Lung microvascular endothelial cell (primary cell): ENCODE measurements at regions not wholly inside any gene's neighbourhood (a gene's known extent, or its start where the extent isn't known, plus 50 kb on each side); places are given as distances from the start of the nearest gene placed in this dataset.
"Not testable (repeated sequence)": the region's sequence is repeated elsewhere in the genome, so short reads cannot be mapped to it uniquely, and the experiment has no call there.

ENCODE experiments used
- DNase-seq, 2 donors: peaks; one replicate each; pipeline versions ENCODE4 v3.0.0 to v3.0.0-alpha.2; 2010; ENCODE audit warnings: low read depth in 2 of 2

DNA sequence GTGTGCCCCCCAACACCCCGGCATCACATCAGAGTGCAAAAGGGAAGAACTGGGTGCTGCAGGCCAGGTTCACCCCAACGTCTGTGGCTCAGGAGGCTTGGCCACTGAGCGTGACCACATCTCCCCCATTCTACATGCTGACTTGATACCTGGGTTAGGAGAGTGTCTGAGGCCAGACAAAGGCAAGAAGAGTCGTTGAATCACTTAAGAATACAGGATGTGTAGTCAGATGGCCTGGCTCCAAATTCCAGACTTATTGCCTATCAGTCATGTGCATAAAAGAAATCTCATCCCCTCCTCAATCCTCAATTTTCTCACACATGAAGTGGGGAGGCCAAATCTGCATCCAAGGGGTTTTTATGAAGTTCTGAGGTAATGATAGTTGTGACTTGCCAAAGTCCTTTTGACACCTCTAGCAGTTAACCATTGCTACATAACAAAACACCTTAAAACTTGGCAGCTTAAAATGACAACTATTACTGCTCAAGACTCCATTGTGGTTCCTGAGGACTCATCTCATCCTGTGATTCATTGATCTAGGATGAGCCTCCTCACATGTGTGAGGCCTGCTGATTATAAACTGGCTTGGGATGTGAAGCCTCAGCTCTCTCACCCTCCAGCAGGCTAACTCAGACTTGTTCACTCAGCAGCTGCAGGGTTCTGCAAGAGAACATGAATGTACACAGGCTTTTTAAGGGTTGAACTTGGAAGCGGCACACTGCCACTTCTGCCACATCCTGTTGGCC is 138.8 kb upstream of the TLE3 start:
- peak in 1 of 2 donors; percentile 77 for DNase-seq

DNA sequence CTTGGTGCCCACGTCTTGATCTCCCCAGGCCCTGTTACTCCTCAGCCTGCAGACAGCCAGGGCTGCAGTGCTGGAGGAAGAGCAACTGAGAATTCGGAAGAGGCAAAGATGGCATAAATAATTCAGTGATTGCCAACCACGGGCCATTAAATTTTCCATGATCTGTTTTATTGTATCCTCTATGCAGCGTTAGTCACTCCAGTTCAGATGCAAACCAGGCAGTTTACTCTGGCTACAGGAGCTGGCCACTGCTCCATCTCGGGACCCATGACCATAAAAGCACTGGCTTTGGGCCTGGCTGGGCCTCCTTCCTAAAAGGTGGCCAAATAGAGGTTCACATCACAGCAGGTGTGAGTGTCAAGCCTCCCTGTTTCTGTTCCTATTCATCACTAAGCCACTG is 137.6 kb upstream of the TLE3 start:
- peak in 1 of 2 donors; percentile 27 for DNase-seq

DNA sequence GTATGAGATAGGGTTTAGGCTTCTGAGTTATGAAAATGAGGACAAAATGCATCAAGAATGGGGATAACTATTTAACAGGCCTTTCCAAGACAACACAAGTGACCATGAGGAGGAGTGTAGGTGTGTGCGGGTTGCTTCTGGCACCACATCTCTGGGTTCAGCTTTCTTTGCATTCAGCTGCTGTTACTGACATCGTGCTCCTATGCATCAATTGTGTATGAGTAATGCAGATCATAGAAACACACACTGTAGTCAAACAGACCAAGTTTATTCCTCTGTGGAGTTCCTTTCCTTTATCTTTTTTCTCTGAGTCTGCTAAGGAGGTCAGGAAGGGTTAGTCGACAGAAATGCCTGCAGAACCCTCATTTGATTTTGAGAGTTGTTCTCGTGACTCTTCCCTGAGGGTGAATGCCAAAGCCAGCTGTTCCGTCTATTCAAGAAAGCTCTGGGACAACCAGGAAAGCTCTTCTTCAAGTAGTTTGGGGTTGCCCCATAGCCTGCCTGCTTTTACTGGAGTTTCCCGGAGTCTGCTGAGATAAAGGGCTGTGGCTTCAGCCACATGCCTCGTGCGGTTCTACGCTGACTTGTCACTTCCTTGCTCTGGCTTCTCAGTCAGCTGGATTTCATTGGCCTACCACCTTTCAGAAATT is 136.7 kb upstream of the TLE3 start:
- DNase-seq, result peak in 1 of 2 donors; percentile 44

DNA sequence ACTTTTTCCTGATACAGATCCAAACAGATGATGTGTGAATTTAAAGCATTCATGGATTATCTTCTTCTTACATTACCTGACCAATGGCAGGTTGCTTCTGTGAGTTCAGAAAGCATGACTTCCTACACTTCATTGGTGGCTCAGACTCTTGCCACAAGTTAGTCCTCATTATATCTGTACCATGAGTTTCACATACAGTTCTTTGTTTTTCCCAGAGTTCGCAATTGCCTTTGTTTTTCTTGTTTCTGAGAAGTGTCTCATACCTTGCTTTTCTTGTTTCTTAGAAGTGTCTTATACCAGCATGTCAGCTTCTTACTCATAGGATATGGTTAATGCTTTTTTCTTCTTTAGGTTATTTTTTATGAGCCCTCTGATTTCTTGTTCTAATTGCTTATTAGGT is 133.8 kb upstream of the TLE3 start:
- DNase-seq, result no peak

DNA sequence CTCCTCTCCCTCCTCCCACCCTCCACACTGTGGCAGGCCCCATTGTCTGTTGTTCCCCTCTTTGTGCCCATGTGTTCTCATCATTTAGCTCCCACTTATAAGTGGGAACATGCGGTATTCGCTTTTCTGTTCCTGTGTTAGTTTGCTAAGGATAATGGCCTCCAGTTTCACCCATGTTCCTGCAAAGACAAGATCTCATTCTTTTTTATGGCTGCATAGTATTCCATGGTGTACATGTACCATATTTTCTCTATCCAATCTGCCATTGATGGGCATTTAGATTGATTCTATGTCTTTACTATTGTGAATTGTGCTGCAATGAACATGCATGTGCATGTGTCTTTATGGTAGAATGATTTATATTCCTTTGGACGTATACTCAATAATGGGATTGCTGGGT is 130.2 kb upstream of the TLE3 start:
- not testable (repeated sequence) for DNase-seq

DNA sequence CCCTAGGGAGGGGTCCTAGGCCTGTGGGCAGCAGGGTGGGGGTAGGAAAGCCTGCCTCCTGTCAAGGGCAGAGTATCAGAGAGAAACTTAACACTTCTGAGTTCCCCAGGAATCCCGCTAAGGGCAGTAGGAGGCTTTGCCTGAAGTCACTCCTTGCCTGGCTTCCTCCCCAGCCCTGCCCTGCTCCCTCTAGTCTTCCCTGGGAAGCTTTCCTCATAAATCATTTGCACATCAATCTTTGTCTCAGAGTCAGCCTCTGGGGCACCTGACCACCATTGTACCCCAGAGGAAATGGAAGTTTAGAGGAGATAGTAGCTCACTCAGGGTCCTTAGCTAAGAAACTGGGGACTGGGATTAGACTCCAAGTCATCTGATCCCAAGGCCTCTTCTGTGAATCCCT is 129.4 kb upstream of the TLE3 start:
- DNase-seq, result no peak

DNA sequence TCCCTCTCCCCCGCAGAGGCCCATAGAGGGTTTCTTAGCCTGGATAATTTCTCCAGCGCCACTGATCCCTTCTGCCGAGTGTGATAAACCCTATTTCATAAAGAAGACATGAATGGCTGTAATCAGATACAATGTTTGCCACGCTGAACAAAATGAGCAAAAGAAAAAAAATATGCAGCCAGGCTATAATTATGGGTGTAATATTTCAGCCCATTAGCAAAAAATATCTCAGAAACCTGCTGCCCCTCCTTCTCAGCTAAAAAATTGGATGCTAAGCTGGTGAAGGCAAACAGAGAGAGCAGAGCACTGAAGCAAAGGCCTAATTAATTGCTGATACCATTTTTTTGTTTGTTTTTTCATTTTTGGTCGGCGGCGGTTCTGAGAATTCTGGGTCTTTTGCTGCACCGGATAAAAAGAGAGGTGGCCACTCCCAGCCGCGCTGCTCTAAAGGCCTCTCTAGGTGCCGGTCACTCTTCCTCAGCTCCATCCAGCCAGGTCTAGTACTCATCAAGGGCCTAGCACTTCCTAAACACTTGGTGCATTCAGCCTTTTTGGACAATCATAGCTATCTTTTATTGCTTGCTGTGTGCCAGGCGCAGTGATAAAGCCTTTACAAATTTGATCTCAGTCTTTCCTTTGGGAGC is 128.7 kb upstream of the TLE3 start:
- no peak for DNase-seq

DNA sequence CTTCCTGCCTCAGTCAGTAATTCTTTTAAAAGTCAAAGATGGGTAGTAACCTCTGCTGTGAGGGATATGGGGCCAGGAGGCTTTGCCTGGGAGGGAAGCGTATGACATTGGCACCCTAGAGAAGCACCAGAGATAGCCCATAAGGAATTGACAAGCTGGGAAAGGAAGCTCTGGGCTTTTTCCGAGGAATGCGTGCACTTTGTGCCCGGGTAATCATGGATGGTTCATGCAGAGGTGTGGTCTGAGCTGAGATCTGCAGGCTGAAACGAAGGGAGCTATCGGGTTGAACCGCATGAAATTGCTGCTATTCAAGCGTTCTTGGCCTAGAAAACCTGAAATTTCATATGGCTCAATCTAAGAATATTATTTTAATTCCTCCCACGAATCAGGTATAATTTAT is 127.7 kb upstream of the TLE3 start:
- DNase-seq, result no peak

DNA sequence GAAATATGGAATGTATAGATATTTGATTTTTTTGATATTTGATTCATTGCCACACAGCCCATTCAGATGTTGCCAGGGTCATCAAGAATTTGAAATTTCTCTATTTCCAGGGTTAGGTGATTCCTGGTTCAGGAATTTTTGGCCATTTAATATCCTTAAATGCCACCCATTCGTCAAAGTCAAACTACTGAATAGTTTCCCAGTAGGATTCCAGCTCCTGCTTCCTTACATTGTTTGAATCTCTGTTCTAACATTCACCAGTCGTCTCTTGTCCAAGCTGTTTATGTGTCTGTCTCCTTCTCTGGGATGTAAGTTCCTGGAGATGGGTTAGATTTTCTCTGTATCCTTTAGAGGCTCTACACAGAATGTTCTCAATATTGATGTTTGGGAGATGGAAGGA is 124.9 kb upstream of the TLE3 start:
- peak in 1 of 2 donors; percentile 63 for DNase-seq

DNA sequence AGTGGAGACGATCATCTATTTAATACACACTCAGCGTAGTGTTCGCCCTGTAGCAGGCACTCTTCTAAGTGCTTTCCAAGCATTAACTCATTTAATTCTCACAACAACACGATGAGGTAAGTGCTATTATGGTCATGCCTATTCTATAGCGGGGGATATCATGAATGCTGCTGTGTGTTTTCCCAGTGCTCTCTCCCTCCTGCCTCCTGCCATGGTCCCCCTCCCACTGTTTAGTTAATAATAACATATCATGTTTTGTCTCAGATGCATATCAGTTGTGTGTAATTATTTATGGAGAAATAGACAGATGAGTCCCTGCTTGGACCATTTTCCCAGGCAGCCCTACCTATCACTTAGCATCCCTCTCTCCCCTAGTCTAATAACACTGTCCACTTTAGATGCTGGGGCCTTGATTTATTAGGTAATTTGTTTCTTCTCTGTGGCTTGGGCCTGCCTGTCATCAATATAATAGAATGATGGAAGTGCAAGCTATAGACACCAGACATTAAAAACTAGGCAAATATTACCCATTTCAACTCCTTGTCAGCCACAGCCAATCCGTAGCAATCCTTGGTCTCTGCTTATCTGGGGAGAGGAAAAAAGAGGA is 122.9 kb upstream of the TLE3 start:
- no peak for DNase-seq

DNA sequence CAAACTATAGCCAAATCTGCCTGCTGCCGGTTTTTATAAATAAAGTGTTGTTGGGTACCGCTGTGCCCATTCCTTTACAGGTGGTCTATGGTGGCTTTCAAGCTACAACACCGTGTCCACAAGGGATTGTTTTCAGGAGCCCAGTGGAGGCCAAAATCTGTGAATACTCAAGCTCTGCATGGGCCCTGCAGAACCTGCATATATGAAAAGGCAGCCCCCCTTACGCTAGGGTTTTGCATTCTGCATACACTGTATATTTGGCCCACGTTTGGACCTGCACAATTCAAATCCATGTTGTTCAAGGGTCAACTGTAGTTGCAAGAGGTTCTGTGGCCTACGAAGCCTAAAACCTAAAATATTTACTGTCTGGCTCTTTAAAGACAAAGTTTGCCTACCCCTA is 122.2 kb upstream of the TLE3 start:
- no peak for DNase-seq

DNA sequence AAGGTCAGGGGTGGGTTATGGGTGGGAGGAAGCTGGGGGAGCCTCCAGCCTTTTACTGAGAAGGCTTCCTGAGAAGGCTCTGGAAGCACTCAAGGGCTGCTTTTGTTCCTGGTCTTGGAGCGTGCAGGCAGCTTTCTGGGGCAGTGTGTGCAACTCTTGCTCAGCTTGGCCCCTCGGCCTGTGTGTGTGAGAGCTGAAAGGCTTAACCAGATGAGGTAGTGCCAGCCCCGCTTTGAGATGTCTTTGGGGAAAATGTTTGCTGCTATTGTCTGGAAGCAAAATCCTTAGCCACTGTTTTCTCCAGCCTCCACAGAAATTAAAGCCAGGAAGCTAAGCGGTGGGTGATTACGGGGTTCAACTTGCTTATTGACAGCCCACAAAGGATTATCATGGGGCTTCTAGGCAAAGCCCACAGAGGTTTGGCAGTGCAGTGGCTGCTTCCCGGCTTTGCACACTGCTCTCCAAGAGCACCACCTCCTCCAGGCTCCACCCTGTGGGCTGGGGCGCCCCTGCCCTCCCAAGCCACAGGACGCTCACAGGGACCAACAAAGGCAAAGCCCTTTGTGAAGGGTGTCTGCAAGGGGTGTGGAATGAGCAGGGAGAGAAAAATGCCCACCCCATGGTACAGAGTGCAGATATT is 121.7 kb upstream of the TLE3 start:
- DNase-seq, result no peak

DNA sequence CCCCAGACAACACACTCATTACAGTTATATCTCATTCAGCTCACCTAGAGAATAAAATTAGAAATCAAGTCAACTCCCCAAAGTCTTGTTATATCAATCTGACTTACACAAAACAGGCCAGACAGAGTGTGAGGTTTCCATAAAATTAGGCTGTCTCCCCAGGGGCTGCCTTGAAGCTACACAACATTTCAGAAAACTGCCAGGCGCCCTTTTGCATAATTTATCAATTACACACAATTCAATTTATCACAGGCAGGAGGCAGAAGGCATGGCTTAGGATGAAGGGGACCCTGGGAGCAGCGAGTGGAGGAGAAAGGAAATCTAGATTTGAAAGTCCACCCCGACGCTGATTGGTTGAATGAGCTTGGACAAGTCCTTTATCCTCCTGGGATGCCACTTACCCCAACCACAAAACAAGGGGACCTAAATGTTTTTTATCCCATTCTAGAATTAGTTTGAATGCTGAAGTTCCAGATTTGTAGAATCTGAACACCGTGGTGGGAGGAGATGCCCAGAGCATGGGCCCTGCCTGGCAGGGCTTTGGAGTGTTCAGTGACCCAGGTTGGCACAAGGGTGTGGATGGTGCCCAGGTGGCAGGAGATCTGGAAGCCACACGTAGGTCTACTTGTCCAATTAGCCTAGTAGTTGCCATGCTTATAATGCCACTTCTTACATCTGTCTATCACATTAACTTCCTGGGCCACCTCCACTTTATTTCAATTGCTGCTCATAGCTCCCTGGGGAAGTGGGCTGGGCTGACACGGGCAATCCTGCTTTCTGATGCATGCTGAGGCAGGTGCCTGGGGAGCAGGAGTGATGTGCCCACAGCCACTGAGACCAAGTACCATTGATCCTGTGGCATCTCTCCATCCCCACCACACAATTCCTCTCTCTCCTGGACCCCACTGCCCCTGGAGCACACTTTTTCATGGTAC is 119.8 kb upstream of the TLE3 start:
- DNase-seq, result no peak

DNA sequence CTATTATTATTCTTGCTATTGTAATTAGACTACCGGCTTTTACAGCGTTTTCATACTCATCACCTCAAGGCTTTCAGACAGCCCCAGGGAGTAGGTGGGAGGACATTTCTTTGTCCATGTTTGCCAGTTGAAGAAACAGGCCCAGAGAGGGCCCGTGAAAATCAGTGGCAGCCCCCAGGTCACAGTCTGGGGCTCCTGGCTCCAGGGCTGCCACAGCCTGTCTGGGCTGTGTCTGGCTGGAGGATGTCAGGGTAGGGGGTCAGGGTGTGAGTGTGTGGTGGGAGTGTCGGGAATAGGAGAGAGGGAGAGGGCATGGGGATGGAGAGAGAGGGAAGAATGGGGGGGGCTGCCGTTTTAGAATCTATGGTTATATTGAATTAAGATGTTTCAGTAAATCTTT is 118.2 kb upstream of the TLE3 start:
- DNase-seq, result no peak

DNA sequence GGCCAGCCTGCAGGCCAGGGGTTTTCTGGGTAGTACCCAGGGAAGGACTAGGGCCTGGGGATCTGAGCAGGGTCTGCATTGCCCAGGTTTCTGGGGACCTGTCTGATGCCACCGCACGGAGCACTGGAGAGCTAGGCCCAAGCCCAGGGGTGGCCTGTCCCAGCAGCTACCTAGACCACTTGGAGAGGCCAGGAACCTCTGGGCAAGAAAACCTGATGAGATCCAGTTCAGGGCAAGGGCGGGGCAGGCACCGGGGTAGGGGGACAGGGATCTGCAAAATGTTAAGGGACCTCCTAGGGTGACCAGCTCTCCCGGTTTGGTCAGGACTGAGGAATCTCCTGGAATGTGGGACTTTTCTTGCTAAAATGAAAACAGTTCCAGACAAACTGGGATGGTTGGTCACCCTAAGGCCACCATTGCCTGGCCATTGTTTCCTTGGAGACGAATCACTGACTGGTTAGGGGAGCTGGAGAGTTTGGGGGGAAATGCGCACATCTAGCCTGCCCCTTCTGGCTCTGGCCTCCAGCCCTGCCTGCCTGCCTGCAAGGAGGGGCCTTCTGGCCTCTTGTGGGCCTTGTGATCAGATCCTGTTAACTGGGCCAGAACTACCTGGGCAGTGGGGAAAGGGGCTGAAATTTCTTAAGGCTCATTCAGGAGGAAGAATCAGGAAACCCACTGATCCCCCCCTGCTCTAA is 117.4 kb upstream of the TLE3 start:
- DNase-seq, result no peak

DNA sequence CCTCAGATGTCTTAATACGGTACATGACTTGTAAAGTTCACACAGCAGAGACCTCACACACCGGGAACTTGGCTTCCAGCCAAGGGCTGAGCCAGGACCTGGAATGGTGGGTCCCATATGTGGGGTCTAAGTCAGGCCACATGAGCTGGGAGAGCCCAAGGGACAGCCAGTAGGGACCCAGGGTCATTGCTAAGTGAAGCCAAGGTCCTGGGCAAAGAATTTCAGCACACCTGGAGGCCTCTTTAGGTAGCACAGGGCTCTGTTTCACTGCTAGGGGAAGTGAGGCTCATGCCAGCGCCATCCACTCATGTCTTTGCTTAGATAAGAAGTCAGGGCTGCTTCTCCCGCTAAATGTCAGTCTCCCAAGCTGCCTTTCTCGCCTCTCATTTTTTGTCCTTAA is 116.6 kb upstream of the TLE3 start:
- DNase-seq, result no peak

DNA sequence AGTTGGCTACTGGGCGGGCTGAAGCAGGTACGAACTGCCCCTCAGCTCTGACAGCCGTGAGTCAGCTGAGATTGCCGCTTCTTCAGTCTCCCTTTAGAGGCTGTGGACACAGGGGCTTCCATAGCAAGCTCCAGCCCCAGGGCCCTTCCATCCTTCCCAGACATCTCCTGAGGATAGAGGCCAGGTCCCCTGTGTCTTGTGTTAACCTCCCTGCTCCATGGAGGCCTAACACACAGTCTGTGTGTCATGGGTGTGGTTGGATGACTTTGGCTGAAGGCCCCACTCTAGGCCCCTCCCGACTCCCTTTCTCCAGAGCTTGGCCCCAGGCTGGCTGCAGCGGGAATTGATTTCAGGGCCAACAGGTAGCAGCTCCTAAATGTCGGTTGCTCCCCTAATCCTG is 116.1 kb upstream of the TLE3 start:
- DNase-seq, result no peak

DNA sequence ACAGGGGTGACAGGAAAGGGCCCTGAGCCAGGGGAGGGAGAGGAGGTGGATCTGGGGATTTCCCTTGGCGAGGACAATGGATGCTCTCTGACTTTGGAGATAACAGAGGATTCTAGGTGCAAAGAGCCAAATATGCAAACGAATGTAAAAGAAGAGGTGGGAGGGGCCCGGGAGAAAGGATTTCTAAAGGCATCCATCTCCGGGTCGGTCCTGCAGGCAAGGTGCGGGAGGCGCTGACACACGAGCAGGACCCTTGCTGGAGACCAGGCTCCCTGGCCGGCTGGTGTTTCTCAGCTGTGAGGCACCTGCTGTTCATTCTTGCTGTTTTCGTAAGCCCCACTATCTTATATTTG is 115.2 kb upstream of the TLE3 start:
- DNase-seq, result peak in 1 of 2 donors; percentile 10

DNA sequence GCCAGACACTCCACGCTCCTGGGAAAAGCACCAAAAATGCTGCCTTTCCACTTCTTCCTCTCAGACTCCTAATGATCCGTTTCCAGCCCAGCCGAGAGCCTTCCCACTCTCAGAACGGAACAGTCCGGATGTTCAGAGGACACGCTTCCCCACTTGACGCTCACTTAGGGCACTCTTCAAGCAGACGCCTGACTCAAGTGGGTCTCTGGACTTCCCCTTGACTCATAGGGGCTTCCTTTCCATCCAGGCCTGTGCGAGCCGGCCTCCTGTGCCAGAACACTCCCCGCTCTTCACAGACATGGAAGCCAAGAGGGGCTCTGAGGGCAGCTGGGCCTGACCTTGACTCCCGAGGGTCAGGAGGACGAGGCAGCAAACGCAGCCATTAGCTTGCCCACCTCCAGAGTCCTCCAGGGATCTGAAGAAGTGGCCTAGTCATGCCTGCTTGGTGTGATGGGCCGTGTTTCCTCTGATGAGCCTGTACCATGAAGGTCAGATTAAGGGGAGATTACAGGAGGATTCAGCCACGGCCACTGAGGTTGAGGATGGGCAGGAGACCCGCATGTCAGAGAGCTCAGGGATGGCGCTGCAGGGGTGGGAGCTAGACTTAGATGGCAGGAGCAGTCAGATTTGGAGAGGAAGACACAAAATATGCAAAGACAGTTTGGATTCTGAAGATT is 114.7 kb upstream of the TLE3 start:
- peak in 1 of 2 donors; percentile 88 for DNase-seq

DNA sequence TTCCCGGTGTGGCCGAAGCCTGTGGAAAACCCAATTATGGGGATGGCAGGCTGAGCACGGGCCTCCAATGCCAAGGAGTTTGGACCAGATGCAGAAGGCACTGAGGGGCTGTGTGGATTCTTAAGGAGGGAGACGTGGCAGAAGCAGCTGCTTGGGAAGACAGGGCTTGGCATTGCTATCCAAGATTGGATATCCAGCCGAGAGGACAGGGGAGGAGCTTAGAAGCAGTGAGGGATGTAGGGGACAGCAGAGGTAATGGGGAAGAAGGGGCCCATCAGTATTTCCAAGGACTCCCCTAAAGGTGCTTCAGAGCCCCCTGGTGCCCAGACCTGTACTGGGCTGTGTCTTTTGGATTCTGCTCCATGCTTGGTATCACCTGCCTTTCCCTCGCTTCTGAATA is 112.8 kb upstream of the TLE3 start:
- DNase-seq, result peak in 1 of 2 donors; percentile 10
